Lower leg skin (tissue), 3 donors: ENCODE measurements at regions not wholly inside any gene's neighbourhood (a gene's known extent, or its start where the extent isn't known, plus 50 kb on each side); places are given as distances from the start of the nearest gene placed in this dataset.

Source experiments
- CTCF ChIP-seq, 3 donors: fragments of 450-650 bp; IDR thresholded peaks; one replicate each; pipeline ENCODE4 v1.5.1; 2016; ENCODE audit warnings: antibody characterized with exemption in 3 of 3, mild to moderate bottlenecking in 3 of 3, moderate library complexity in 2 of 3
- POLR2A ChIP-seq, 2 donors: fragments of 450-650 bp; IDR thresholded peaks; one replicate each; pipeline ENCODE4 v1.6.1; 2016 to 2017; ENCODE audit warnings: antibody characterized with exemption in 2 of 2, mild to moderate bottlenecking in 1 of 2, moderate library complexity in 1 of 2

- TF ChIP-seq CTCF (IDR thresholded peaks at IDR 0.05): no peak
- no peak for TF ChIP-seq POLR2A (IDR thresholded peaks at IDR 0.05)
These were observed 158.0 kb downstream of the HNRNPD start for GRCh38 chr4:82215800-82216199.
